ENCODE measurements at regions not wholly inside any gene's neighbourhood (a gene's known extent, or its start where the extent isn't known, plus 50 kb on each side); places are given as distances from the start of the nearest gene placed in this dataset.

GRCh38 chr13:63693696-63694095 is 2278.0 kb upstream of the PCDH20 start:
- no peak for DNase-seq (ENCODE audit: low spot score)

DNA sequence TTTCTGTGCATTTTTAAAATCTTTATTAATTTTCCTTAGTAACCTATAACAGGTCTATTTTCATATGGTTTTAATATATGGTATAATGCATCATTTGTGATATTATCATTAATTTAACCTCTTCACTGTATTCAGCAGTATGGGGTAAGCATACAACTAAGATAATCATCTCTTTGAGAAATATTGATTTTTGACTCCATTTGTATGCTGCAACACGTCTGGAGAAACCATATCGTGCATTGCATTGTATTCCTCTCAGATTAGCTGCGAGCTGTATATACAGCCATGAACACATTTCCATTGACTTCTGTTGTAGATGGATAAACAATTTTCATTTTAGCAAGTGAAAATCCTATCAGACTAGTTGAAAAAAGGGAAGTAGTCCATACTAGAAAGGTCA is 2275.8 kb upstream of the PCDH20 start:
- no peak for DNase-seq (ENCODE audit: low spot score)

DNA sequence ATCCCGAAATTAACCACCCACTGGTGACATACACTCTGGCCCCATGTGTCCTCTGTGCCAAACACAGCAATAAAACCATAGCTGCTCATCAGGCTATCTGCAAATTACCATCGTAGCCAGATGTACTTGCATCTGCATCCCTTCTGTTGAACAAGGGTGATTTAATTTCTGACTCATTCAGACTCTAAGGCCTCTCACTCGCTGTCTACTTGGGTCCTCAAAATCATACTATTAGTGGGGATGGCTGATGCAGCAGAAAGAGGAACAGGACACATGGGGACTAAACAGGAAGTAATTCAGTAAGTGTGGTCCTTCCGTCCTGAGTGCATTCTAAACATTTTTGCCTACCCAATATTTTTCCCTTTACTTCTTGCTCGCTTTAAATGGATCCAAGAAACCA is 2275.0 kb upstream of the PCDH20 start:
- no peak for DNase-seq (ENCODE audit: low spot score)

DNA sequence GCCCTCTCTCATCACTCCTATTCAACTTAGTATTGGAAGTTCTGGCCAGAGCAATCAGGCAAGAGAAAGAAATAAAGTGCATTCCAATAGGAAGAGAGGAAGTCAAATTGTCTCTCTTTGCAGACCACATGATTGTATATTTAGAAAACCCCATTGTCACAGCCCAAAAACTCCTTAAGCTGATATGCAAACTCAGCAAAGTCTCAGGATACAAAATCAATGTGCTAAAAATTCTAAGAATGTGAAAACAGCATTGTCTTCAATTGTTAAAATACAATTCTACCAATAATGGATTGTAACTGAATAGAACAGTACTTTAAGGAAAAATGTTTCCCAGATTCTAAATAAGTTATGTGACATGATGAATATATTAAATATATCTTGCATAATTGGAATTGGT is 2269.2 kb upstream of the PCDH20 start:
- no peak for DNase-seq (ENCODE audit: low spot score)

- DNase-seq (ENCODE audit: low spot score): no peak
Measured at GRCh38 chr13:63680704-63681103, 2265.1 kb upstream of the PCDH20 start.

DNA sequence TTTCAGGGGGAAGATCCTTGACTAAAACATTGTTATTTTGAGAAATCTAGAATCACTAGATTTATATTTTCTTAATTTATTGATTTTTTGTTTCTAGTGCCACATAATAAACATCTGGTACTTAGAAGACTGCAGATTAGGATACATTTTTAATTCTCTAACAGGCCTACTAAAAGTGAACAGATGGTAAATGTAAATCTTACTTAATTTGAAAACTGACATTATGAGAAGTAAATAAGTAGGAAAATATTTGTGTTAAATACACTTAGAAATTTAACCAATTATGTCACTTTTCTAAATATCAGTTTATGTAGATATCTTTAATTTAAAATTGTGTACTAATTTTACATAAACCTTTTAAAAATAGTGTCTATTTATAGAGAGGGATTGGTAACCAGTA is 2255.6 kb upstream of the PCDH20 start:
- no peak for DNase-seq (ENCODE audit: low spot score)

DNA sequence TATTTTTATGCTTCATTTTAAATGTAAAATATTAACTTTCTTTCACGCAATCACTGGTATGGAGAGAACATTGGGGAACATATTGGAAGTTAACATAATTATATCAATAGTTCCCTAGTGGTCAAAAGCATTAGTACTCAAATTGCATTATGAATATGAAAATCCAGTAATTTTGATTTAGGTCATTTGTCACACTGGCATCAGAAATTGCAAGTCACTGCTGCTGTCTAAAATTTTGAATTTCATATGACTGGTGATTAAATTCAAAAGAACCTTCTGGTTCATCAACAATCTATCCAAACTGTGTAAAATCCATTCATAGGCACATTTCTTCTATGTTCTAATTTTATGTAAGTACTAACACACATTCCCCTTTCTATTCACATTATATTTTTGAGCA is 2235.7 kb upstream of the PCDH20 start:
- DNase-seq (ENCODE audit: low spot score): no peak

GRCh38 chr13:63643543-63643942 is 2227.9 kb upstream of the PCDH20 start:
- DNase-seq (ENCODE audit: low spot score): no peak

GRCh38 chr13:63636316-63636993 is 2220.8 kb upstream of the PCDH20 start:
- no peak for DNase-seq (ENCODE audit: low spot score)

DNA sequence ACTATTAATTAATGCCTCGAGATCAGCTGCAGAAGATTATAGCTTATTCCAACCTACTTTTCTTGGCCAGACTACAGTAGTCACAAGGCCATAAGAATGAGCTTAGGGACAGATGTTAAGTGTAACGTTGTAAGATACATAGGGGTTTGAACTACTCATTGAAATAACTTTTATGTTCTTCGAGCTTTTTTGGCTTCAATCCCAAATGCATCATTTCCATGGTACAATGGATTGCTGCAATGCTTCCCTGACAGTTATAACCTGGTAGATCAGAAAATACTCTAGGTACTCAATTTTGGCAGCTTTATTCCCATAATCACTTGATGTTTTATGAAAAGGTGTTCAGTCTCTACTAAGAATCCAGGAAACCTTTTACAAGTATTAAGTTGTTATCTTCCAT is 2216.7 kb upstream of the PCDH20 start:
- no peak for DNase-seq (ENCODE audit: low spot score)

- DNase-seq (ENCODE audit: low spot score): no peak
Measured at GRCh38 chr13:63631006-63631405, 2215.4 kb upstream of the PCDH20 start.

- no peak for DNase-seq (ENCODE audit: low spot score)
Measured at GRCh38 chr13:63629591-63629990, 2213.9 kb upstream of the PCDH20 start.

- DNase-seq (ENCODE audit: low spot score): no peak
Measured at GRCh38 chr13:63628310-63628709, 2212.7 kb upstream of the PCDH20 start.

DNA sequence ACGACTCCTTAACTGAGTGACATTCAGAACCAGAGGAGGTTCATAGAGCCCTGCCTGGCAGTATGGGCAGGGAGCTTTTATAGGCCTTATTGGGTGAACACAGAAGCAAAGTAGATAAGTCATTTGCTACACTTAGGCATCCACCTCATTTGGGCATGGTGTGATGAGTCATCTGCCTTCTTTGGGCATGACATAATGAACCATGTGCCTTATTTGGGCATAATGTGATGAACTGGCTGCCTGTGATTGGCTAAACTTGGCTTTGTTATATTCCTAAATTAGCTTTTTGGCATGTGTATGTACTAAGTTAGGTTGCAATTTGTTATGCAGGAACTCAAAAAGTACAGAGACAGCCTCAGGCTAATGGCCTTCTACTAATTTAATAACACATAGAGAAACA is 2210.2 kb upstream of the PCDH20 start:
- no peak for DNase-seq (ENCODE audit: low spot score)

- no peak for DNase-seq (ENCODE audit: low spot score)
Measured at GRCh38 chr13:63614874-63615612, 2199.4 kb upstream of the PCDH20 start.

DNA sequence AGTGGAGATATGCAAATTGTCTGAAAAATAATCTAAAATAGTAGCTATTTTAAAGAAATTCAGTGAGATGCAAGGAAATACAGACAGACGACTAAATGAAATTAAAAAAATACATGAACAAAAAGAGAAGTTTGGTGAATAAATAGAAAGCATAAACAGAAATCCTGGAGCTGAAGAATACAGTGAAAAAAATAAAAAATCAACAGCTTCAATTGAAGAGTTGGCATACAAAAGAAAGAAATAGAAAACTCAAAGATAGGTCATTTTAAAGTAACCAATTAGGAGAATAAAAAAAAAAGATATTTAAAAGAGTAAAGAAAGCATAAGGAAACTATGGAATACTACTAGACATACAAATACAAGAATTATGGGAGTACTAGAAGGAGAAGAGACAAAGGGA is 2191.5 kb upstream of the PCDH20 start:
- DNase-seq (ENCODE audit: low spot score): no peak

- DNase-seq (ENCODE audit: low spot score): no peak
Measured at GRCh38 chr13:63605962-63606361, 2190.3 kb upstream of the PCDH20 start.

DNA sequence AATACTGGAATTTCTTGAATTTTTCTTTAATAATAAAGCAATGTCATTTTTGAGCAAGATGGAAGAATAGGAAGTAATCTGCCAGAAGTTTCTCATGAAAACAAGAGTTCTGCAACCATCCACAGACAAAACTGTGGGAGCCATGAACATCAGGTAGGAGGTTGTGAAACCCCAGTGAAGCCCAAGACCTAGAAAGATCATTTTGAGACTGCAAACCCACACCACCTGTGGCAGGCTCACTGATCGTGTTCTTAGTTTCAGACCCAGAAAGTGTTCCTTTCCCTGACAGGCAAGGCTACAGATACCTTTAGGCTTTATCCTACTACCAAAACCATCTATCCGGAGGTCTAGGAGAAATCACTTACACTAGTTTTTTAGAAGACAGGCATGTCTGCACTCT is 2189.8 kb upstream of the PCDH20 start:
- no peak for DNase-seq (ENCODE audit: low spot score)

- no peak for DNase-seq (ENCODE audit: low spot score)
Measured at GRCh38 chr13:63595811-63596210, 2180.2 kb upstream of the PCDH20 start.

DNA sequence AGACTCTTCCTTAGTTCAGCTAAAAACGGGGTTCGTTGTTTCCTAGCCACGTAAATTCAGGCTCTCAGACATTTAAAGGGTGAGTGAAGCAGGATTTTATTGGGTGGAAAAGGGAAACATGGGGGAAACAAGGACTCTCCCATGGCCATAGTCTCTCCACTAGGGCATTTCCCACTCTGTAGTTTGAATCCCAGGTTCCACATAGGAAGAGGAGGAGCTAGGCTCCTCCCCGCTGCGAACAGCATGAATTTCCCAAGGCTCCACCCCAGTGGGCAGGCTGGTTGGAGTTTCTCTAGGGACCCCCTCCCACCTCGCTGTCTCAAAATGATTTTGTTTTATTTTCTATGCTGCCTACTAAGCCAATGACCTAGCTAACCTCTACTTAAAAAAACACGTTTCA is 2170.8 kb upstream of the PCDH20 start:
- no peak for DNase-seq (ENCODE audit: low spot score)

DNA sequence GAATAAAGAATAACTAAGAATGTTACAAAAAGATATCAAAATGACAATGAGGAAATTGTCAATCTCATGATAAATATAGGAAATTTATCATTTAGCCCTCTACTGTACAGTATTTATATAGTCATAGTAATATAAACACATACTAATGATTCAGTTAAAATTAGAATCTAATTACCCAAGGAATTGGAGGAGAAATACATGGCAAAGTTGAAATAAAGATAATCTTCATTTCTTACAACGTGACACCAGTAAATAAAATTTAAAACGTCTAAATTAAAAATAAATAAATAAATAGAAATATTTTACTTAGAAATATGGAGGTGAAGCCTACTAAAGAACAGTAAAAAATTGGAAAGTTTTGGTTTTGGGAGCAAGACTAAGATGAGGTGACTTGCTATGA is 2163.1 kb upstream of the PCDH20 start:
- DNase-seq (ENCODE audit: low spot score): no peak

GRCh38 chr13:63567031-63567430 is 2151.4 kb upstream of the PCDH20 start:
- no peak for DNase-seq (ENCODE audit: low spot score)

DNA sequence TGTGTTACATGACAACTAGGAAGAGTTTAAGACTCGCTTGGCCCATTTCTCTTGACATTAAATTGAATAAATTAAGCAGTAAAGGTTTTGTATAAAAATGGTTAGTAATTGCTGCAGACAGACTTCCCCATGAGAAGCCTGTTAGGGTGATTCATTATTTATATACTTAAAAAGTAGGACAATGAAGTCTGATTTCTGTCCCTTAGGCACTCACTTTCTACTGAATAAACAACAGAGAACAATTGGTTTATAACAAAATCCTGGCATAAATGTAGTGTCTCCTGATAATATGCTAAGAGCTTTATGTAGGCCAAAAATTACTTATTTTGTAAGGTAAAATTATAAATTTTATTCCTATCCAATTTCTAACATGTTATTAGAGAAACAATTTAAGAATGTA is 2138.5 kb upstream of the PCDH20 start:
- DNase-seq (ENCODE audit: low spot score): no peak

DNA sequence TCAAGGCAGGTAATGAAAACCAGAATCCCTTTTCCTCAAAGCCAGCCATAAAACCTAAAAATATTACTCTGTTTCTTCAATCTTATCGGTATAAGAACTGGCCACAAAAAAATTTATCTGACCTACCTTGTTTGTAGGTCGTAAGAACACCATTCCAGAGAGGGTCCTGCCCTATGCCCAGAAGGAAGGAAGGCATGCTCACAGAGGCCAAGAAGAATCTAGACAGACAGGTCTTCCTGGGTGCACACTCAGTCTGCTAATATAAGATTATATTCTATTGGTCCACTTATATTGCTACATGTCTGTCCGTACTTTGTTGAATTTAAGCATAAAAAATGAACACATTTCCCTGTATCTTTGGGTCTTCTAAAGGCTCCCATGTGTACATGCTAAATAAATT is 2136.1 kb upstream of the PCDH20 start:
- DNase-seq (ENCODE audit: low spot score): no peak
